ENCODE measurements at regions not wholly inside any gene's neighbourhood (a gene's known extent, or its start where the extent isn't known, plus 50 kb on each side); places are given as distances from the start of the nearest gene placed in this dataset.

DNA sequence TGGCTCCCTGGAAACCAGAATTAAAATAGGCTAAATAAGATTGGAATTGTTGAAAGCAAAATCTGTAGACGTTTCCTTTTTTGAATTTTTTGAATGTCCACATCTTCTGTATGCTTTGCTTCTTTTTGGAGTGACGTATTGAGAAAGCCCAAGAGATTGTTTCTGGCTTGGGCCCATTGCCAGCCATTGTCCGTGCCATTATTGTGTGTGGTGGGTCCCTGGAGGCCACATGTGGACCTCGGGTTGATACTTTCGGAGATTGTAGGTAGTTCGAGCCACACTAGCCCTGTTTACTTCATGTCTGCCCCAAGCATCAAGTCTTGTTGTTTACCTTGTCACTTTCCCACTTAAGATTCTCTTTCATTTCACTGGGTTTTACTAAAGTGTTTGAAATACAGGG is 106.0 kb downstream of the PALM2AKAP2 start:
- no peak for DNase-seq

DNA sequence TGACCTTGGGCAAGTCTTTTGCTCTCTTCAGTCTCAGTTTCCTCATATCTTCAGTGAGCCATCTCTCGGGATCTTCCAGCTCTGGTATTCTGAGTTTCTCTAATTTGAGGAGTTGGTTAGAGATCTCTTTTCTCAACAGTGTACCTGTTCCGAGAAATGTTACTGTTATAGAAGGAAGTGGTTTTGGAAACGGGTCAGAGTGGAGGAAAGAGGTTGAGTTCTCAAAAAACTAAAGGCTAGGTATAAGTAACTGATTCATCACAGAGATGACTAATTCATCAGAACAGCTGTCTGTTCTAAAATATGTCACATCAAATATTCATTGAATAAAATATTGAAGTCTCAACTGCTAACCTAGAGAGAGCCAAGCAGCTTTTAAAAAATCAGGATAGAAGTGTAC is 106.6 kb downstream of the PALM2AKAP2 start:
- no peak for DNase-seq

DNA sequence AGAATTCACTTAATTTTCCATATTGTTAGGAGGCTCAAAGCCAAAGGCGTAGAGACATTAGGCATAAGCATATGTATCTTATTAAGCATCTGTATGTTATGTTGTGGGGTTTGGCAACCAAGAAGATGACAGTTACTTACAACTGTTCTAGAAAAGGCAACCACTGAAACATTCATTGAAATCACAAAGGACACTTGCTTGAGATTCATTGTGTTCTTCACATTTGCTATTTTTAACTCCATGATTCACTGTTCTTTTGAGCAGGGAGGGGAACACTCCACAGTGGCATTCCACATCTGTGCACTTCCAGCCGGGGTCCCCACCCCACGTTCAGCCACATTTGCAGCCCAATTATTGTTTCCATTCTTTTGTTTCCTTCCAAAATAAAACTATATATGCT is 107.1 kb downstream of the PALM2AKAP2 start:
- DNase-seq: no peak

DNA sequence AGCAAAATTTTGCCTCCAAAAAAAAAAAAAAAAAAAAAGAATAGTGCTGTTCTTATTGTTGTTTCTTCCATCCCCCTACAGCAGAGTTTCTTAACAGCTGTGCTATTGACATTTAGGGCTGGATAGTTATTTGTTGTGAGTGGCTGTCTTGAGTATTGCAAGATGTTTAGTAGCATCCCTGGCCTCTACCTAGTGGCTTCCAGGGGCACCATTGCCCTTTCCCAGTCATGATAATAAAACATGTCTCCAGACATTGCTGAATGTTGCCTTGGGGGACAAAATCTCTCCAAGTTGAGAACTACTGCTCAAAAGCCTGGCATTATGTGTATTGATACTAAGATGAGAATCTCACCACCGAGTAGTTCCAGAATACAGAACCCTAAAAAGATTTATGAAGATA is 108.7 kb downstream of the PALM2AKAP2 start:
- DNase-seq: no peak

DNA sequence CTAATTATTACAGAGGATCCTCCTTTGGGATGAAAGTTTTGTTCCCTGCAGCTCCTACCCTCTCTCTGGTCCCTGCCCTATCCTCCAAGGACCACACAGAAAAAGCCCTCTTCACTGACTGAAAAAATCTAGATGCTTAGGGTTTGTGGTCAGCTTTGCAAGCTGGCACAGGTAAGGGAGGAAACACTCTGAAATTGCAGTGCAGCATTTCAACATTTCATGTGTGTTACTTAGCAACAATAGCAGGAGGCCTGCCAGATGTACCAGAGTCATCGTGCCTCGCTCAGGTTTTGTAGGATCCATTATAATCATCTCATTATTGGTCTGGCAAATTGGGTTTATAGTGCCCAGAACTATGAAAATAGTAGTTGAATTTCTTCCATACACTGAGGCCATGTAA is 109.5 kb downstream of the PALM2AKAP2 start:
- no peak for DNase-seq

DNA sequence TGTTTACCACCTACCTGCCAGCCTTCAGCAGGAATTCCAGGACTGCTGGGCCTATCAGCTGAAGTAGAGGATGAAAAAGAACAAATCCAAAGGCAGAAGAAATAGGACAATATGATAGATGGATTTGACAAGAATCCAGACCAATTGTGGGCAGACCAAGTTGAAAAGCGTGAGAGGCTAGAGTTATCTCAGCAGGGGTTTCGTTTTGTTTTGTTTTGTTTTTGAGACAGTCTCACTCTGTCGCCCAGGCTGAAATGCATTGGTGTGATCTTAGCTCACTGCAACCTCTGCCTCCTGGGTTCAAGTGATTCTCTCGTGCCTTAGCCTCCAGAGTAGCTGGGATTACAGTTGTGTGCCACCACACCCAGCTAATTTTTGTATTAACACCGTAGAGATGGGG is 113.2 kb downstream of the PALM2AKAP2 start:
- DNase-seq: no peak

DNA sequence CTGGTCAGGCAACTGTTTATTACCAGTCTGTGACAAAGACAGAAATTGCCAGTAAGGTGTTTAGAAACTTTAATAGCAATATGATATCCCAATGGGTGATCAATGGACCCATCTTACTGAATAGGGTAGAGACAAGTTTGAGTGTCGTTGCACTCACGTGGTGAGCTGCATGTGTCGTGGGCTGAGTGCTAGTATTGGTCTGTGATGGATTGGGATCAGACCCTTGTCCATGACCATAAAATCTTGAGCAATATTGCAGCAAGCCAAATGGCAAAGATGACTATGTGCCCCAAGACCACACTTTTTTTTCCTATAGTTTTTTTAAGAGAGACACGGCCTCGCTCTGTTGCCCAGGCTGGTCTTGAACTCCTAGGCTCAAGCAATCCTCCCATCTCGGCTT is 114.5 kb downstream of the PALM2AKAP2 start:
- DNase-seq: no peak

DNA sequence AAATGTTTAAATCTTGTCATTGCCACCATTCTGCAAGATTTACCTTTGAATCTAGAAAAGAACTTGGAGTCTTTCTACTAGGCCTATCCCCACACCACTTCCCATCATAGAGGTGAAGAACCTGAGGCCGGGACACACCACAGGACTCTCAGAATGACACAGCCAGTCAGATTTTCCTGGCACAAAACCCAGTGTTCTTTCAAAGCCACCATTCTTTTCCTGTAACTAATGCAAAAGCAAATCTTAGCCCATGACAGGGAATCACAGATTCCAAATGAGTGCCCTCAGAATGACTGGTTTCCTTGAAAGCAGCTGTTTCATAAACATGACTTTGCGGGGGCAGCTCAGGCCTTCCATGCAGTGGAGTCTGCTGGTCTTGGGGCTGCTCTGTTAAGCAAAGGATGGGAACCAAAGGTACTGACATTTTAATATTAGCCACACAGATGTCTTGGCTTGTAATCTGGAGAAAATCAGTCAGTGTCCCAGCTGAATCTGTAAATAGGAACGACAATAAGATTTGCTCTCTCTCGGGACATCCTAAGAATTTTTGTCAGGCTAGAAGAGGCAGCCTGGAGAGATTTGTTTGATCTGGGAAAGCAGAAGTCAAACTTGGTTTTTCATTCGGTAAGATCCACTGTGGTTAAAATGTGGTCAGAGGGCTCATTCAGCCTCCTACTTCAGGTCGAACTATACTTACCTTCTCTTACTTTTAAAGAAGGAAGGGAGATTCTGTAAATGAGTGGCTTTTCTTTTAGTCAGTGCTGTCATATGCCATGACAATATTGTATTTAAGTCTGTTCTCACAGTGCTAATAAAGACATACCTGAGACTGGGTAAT is 115.1 kb downstream of the PALM2AKAP2 start:
- no peak for DNase-seq

DNA sequence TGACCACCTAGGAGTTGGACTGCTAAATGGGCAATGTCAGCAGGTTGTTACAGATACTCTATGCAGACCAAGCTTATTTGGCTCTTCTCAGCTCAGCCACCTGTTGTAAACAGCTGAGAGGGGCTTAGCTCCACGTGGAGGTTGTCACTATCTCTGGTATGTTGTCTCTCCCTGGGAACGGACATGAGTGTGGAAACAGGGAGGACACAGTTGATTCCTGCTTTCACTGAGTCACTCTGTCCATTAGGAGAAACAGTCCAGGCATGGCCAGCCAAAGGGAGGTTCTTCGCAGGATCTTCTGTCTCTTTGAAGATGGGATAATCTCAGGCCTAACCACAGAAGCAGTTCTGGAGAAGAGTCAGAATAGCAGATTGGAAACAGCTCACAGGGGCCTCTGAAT is 121.2 kb downstream of the PALM2AKAP2 start:
- no peak for DNase-seq

DNA sequence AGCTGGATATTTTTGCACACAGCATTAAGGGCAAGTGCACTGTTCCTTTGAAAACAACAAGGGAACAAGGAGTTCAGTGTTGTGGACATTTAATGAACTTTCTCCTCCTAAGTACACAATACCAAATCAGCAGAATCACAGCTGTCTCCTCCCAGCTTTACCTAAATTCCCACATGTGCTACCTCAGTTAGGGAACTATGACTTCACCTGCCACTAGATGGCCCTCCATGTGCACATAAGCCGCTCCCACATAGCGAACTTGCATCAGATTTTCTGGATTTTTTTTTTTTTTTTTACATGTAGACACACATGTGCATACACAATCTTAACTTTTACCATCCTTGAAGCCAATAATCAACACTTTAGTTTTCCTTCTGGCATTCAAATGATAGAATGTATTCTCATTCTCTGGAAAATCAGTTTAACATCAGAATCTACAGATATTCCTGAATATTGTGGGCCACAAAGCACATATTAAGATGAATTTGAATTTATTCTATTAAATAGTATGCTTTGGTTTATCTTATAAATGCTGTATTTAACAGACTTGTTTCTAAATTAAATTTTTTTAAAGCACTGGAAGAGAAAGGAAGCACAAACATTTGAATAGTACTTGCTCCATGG is 123.6 kb downstream of the PALM2AKAP2 start:
- peak; percentile 56 for DNase-seq

DNA sequence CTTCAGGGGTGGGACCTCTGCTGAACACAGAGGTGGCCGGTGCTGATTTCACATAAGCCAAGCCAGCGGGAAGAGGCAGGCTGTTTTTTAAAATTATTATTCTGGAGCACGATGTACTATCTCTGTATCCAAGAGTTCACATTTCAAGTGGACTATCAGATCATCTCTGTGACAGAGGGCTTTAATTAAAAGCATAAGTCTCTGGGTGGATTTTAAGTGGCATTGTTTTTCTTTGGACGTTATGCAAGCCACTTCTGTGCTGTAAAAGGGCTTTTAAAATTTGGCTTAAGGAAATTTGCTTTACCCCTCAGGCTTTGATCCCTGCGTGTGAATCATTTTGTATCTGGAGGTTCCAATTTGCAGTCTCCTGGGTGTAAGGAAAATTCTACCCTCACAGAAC is 124.7 kb downstream of the PALM2AKAP2 start:
- no peak for DNase-seq

DNA sequence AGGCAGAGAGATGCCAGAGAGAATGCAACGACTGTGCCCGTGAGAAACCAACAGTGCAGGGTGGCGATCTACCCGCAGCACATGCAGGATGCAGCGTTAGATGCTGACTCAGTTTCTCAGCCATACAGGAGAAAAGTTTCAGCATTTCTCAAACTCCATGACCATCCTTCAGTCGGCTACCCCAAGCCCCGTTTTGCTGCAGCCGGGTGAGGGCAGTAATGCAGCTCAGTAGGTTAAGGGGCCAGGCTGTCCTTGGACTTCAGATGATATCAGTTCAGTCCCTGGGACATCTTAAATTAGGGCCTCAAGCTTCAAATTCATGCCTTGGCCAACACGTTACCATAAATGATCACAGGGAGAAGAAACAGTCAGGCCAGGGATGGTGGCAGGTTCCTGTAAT is 125.5 kb downstream of the PALM2AKAP2 start:
- no peak for DNase-seq

DNA sequence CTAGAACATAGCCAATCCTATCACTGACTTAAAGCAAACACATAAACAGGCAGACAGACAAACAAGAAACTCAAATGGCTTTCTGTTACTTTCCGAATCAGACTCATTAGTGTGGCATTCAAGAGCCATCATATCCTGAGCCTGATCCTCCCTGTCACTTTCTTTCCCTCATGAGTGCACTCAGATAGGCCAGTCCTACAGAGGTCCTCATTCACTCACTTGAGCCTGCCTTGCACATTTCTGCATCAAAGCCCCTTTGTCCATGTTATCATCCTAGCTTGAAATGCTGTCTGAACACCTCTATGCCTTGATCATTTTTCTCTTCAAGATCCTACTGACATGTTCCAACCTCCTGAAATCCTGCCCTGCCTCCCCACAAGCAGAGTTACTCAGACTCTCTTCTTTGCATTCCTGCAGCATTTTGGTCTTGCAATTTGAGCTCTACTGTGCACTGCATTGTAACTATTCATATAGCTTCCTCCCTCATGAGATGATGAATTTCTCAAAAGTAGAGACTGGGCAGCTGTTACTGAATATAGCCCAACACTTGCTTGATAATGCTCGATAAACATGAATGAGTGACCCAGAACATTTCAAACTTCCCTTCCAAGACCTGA is 126.9 kb downstream of the PALM2AKAP2 start:
- DNase-seq: no peak

DNA sequence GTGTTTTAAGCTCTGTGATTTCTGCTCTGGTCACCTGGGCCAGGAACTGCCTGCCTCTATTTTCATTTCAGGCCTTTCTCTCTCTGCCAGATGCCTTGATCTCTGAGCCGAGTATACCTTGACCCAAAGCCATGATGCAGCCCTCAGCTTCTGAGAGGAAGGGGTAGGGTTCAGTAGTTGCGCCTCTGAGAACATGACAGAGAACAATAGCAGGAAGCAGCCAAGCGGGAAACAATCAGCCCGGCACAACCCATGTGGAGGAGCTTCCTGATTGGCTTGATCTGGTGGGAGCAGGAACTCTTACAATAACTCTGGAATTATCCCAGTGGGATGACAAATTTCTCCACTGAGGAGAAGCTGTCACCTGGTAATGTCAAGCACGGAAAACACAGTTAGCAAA is 127.4 kb downstream of the PALM2AKAP2 start:
- DNase-seq: no peak

DNA sequence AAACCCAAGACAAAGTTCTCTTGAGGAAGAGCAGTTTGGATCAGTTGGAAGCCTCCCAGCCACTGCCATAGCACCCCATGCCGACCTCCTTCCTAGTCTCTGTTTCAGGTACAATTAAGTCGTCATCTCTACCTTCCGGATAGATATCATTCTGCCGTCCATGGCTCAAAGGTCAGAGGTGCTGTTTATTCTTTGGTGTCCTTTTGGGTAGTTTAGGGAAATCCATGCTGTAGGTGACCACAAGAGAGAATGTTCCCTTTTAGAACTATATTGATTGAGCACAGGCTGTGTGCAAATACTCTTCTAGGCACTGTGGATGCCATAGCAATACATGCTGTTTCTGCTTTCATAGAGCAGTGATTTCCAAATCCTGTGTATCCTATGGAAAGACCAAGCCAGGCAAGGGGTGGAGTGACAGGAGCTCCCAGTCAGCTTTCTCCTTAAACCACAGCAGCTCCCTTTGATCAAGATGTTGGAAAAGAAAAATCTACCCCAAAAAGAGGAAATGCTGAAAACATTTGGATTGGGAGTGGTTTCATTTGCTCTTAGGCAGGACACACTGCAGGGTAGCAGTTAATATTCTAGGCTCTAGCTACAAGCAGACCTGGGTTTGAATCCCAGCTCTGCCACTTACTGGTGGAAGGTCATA is 127.9 kb downstream of the PALM2AKAP2 start:
- no peak for DNase-seq

DNA sequence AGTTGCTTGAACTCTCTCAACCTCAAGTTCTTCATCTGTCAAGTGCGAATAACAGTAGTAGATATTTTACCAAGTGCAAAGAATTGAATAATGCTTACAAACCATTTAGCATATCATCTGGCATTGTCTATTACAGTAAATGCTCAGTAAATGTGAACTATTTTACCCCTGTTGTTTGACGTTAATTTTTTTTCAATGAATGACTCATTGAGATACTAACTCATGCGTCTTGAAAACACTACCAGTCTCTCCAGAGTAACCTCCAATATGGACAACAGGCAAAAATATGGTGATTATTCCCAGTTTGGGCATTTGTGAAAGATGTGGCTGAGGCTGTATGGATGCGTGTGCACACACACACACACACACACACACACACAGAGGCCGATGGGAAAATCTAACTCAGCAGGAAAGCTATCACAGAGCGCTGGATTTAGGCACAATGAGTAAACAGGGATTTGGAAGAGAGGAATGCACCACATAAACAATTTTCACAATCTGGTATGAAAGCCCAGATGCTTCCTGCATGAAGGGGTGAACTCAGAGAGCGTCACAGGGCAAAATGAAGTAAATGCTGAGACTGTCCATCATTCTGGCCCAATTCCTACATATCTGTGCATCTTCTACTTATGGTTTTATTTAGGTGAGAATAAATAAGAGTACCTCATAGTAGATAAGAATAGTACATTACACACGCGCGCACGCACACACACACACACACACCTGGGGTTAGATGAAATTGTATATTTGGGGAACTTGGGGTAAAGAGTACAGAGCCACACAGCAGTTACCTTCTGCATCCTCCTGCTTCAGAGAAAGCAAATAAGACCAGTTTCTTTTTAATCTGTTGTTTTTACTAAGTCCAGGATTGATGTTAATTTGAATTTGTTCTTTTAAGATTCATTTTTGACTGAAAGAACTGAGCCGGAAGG is 128.7 kb downstream of the PALM2AKAP2 start:
- no peak for DNase-seq

DNA sequence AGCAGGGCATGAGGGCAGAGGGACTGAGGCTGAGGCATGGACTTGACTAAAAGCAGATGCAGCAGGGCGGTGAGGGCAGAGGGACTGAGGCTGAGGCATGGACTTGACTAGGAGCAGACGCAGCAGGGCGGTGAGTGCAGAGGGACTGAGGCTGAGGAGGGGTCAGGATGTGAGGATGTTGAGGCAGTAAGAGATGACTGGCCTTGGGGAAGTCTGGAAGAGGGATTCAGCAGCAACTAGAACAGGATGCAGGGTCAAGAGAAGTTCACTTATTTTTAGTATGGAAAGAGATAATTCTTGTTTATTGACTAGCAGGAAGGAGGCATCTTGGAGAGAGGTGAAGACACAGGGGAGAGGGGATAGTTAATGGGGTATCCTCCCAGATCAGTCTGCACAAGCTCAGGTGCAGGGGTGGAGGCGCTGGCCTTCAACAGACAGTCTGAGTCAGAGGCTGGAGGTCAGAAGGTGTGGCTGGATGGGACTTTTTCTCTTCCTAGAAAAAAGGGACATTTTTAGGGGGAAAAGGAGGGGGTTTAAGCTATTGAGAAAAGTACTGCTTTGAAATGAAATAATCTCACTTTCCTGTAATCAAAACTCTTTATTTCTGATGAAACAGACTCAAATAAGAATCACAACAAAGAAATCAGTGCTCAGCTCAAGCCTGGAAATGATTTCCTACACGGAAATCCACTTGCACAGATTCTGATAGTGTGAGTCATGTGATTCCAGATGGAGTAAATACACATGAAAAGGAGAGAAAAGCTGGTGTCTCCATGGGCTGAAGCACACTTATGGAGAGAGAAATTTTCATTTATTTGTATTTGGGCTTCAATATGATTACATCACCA is 130.9 kb downstream of the PALM2AKAP2 start:
- DNase-seq: no peak

DNA sequence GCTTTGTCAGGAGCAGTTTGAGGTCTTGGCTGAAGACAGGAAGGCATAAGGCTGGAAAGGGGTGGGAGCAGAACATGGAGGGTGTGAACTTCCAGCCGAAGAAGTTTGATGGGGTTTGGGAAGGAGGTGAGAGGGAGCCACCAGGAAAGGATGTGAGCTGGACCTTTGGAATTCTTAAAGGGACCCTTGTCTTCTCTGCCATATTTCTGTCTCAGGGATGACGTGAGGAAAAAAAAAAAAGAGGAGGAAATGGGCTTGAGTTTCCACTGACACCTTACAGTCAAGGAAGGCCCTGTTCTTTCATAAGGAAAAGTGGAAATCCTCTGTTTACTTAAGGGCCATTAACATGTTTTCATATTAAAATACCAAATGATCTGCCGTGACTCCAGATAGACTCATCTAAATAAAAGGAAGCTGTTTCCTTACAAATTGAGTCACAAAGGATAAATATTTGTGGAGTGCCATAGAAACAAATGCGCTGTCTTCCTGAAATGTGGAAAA is 132.1 kb downstream of the PALM2AKAP2 start:
- DNase-seq: no peak

DNA sequence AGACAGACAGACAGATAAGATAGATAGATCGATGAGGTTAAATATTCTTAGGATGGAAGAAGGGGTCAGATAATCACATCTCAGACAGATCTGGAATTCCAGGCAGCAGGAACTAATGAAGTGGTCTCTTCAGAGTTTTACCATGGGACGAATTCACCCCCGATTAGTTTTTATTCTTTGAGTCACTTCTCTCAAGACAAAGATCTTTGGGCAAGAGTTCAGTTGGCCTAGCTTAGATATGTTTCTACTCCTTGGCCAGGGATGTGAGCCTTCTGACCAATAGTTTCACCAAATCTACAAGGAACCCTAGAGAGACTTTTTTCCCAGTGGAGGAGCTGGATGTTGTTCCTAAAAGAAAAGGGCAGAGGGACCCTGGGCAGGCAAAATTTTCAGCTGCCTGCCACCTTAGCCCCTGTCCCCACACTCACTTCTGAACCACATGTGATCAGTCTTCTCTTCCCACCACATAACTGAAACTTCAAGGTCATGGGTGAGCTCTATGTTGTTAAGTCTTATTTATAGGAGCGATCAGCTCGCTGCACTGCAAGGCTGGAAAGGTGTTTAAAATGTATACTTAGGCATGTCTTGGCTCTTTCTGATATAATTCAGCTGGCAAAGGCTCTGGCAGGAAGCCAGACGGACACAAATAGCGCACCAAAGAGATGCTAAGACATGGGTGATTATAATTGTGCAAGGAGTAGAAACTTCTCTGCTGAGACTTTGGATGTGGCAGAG is 132.9 kb downstream of the PALM2AKAP2 start:
- no peak for DNase-seq

DNA sequence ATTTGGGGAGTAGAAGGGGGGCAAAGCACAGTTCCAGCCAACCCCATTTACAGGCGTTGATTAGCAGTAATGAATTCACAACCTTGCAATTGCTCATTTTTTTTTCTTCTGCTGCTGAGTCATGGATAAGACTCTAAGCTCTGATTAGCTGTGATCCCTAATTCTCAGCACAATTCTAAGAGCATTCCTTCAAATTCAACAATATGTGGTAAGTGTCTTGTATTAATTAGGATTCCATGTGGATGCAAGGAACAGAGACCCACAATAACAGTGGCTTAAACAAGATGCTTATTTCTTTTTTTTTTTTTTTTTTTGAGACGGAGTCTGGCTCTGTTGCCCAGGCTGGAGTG is 133.4 kb downstream of the PALM2AKAP2 start:
- no peak for DNase-seq
